ENCODE measurements at regions not wholly inside any gene's neighbourhood (a gene's known extent, or its start where the extent isn't known, plus 50 kb on each side); places are given as distances from the start of the nearest gene placed in this dataset.

- DNase-seq (ENCODE audit: low read depth), result no peak
- H3K4me3 ChIP-seq (ENCODE audit: low read length), result no peak overlapping the region
- TF ChIP-seq CTCF (conservative IDR thresholded peaks at IDR 0.05; ENCODE audit: low read length), result no peak
These were observed 245.9 kb downstream of the MIAT start for GRCh38 chr22:26903030-26903856.

GRCh38 chr22:26904483-26904882 is 247.1 kb downstream of the MIAT start:
- TF ChIP-seq CTCF (conservative IDR thresholded peaks at IDR 0.05; ENCODE audit: low read length), result no peak
- no peak for DNase-seq (ENCODE audit: low read depth)
- no peak overlapping the region for H3K4me3 ChIP-seq (ENCODE audit: low read length)

- H3K4me3 ChIP-seq (ENCODE audit: low read length), result no peak overlapping the region
- no peak for DNase-seq (ENCODE audit: low read depth)
- TF ChIP-seq CTCF (conservative IDR thresholded peaks at IDR 0.05; ENCODE audit: low read length), result no peak
These were observed 247.7 kb downstream of the MIAT start for GRCh38 chr22:26905076-26905475.

- no peak for TF ChIP-seq CTCF (conservative IDR thresholded peaks at IDR 0.05; ENCODE audit: low read length)
- no peak for DNase-seq (ENCODE audit: low read depth)
- no peak overlapping the region for H3K4me3 ChIP-seq (ENCODE audit: low read length)
These were observed 248.3 kb downstream of the MIAT start for GRCh38 chr22:26905640-26906039.

GRCh38 chr22:26906464-26906863 is 249.1 kb downstream of the MIAT start:
- no peak overlapping the region for H3K4me3 ChIP-seq (ENCODE audit: low read length)
- TF ChIP-seq CTCF (conservative IDR thresholded peaks at IDR 0.05; ENCODE audit: low read length), result no peak
- DNase-seq (ENCODE audit: low read depth), result no peak

- TF ChIP-seq CTCF (conservative IDR thresholded peaks at IDR 0.05; ENCODE audit: low read length), result no peak
- no peak for DNase-seq (ENCODE audit: low read depth)
These were observed 250.0 kb downstream of the MIAT start for GRCh38 chr22:26907366-26907765.

GRCh38 chr22:26910845-26911244 is 253.5 kb downstream of the MIAT start:
- DNase-seq (ENCODE audit: low read depth), result no peak
- H3K4me3 ChIP-seq (ENCODE audit: low read length), result no peak overlapping the region
- no peak for TF ChIP-seq CTCF (conservative IDR thresholded peaks at IDR 0.05; ENCODE audit: low read length)

More at GRCh38 chr22:26907366-26907765, 250.0 kb downstream of the MIAT start:
- no peak overlapping the region for H3K4me3 ChIP-seq (ENCODE audit: low read length)

All from AG10803 (cell line).